Superior temporal gyrus (tissue), 1 donor: ENCODE measurements at regions not wholly inside any gene's neighbourhood (a gene's known extent, or its start where the extent isn't known, plus 50 kb on each side); places are given as distances from the start of the nearest gene placed in this dataset.
"Not testable (repeated sequence)": the region's sequence is repeated elsewhere in the genome, so short reads cannot be mapped to it uniquely, and the experiment has no call there.

Source experiments
- DNase-seq: peaks from one replicate; pipeline ENCODE4 v3.0.0-alpha.2; 2016; ENCODE audit errors: extremely low spot score

DNA sequence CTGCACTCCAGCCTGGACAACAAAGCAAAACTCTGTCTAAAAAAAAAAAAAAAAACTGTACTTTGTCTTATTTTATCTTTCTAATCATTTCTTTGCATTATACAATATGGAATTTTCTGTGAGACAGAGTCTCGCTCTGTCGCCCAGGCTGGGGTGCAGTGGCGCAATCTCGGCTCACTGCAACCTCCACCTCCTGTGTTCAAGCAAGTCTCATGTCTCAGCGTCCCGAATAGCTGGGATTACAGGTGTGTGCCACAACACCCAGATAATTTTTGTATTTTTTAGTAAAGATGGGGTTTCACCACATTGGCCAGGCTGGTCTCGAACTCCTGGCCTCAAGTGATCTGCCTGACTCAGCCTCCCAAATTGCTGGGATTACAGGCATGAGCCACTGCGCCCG is 90.0 kb downstream of the MRPL14 start:
- not testable (repeated sequence) for DNase-seq

DNA sequence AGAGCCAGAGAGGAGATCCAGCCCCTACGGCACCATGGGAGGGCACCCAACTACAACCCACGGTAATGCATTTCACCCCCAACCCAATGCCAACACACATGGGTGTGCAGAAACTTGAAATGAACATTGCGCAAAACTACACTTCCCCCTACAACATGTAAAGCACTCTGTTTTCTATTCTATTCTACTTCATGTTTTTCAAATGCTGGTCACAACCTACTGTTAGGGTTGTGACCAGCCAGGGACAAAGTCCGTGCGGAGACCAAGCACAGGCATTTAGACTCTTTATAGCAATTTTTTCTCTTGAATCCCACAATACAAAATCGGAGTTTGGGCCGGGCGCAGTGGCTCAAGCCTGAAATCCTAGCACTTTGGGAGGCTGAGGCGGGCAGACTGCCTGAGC is 90.6 kb downstream of the MRPL14 start:
- no peak for DNase-seq

DNA sequence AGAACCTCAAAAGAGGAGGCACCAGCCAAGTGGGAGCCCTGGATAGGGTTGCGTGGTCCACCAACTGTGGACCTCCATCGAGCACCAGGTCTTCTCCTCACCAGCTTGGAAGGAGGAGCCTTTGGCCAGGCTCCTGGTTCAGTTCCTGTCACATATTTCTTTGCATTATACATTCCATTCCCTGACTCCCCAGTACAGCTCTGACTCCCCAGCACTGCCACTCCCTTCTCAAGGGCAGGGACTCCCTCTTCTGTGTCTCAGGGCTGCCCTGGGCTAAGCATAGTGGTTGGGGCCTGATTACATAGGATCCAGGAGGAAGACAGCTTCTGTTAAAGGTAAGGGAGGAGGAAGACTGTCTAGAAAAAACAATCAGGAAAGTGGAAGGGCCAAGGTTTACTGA is 91.1 kb downstream of the MRPL14 start:
- DNase-seq = no peak

DNA sequence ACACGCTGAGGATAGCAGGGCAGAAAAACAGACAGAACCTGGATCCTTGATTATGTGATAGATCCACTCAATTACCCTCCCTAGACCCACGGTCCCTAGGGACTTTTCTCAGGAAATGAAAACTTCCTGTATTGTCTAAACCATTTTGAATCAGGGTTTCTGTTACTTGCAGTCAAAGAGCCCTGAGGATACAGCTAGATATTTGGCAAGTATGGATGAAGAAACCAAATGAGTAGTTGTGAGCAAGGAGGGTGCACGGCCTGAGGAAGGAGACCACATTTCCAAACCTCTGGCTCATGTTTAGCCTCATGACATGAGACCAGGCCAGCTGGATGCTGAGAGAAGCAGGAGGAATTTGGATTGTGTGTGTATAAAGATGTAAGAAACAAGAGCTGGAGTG is 91.6 kb downstream of the MRPL14 start:
- no peak for DNase-seq

DNA sequence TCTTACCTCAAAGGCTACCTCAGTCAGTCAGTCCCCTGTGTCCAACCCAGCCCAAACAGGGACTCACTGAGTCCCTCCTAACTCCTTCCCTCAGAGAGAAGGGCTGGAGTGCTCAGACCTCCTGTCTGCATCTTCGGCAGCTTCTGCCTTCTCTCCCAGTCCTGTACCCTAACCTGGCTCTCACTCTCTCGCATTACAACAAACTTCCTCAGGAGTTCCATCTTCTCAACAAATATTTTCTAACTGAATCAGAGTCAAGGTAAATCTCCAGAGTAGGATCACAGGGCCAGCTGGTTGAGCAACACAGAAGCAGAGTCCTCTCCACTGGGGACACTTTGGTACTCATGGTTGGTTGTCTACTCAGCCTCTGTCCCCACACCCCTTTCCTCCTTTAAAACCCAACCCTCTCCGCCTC is 92.3 kb downstream of the MRPL14 start:
- DNase-seq = no peak

DNA sequence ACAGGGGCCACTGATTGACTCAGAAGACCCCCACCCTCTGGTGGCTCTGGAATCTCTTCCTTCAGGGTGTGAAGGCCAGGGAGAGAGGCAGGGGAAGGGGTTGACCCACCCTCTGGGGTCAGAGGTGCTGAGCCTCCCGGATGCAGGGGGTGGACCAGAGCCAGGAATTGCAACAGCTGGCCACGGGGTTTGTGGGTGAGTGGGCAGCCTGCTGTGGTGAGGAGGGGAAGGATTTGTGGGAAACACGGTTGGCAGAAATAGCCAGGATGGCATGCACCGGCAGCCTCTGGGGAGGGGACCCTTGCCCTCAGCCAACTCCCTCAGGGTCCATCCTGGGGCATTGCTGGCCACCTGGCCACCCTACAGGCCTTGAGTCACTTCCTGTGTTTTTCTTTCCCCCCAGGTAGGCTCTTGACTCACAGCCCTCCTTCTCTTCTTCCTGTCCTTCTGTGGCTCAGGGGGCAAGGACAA is 92.8 kb downstream of the MRPL14 start:
- no peak for DNase-seq

DNA sequence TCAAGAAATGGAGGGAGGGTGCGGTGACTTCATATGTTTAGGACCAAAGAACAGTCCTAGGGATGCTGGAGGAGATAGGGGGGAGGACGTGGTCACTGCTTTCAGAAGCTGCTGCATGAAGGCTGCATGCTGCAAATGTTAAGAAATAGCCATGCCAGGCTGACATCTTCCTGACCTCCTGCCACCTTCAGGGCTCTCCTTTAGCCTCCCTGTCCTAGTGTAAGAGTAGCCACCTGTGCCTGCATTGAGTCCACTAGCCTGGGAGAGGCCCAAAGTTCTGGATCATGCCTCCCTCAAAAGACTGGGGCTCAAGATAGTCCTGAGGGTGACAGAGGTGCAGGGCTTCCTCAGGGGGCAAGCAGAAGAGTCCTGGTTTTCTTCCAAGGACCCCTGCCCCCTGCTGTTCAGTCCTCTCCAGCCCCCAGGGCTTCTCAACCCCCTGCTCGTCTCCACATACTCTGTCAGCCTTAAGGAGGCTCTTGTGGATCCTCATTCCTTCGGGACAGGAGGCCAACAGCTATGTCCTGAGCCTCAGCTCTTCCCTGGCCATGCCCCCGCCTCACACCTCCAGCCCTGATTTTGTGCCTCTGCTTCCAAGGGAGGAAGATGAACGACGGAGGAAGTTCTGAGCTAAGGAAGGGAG is 96.3 kb downstream of the MRPL14 start:
- no peak for DNase-seq

DNA sequence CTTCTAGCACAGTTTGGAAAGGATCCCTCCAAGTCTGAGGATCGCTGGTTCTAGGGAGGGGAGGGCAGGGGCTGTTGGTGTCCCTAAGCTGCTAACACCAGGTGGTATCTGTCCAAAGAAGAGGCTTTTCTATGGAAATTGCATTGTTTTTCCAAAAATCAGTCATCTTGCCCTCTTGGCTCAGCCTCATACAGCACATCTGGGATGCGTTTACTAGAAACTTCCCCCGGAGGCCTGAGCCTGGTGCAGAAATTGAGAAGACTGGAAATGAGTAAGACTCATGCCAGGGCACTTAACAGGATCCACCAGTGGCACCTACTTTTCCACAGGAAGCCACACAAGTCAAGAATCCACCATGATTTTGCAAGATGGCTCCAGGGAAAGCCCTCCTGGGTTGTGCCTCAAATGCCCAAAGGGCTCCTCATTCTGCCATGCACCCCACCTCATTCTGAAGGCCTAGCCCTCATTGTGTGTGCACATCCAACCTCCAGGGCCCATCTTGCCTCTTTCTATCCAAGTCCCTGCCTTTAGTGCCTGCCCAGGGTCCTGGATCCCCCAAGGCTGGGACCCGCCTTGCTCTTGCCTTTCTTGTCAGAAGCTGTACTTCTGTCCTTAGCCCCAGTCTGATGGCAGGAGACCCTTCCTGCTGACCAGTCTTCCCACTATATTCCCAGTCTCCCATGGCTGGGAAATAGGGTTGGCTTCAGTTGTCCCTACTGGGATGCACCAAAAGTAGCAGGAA is 97.6 kb downstream of the MRPL14 start:
- no peak for DNase-seq

DNA sequence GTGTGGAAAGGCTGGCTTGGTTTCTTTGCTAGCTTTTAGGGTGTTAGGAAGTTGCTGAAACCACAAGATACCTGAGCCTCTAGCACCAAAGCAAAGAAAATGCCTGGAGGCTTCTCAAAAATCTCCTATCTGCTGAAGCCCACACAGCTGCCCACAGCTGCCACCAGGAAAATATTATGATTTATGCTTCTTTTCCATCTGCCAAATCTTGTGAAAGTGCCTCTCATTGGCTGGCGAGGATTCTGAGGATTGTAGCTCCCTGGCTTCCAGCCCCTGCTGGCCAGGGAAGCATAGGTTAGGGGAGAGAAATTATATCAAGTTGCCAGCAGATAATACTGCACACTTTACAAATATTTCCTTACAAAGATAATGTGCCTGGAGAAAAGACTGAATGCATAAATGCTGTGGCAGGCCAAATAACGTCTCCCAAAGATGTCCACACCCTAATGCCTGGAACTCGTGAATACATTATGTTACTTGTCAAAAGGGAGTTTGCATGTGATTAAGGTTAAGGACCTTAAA is 98.4 kb downstream of the MRPL14 start:
- no peak for DNase-seq

DNA sequence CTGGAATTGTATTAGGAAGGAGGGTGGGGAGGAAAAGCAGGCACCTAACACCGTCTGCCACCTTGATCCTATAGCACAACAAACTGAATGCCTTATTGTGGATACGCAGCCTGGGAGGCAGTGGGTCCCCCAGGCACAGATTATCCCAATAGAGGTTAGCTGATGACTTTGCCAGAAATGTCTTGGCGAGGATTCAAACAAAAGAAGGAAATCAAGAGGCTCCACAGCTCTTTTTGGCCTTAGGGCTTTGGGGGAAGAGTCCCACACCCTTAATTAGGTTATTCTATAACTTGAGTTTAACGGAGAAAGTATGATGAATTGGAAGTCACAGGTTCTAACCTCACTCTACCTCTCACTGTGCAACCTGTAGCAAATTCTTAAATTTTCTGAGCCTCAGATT is 102.0 kb downstream of the MRPL14 start:
- no peak for DNase-seq

DNA sequence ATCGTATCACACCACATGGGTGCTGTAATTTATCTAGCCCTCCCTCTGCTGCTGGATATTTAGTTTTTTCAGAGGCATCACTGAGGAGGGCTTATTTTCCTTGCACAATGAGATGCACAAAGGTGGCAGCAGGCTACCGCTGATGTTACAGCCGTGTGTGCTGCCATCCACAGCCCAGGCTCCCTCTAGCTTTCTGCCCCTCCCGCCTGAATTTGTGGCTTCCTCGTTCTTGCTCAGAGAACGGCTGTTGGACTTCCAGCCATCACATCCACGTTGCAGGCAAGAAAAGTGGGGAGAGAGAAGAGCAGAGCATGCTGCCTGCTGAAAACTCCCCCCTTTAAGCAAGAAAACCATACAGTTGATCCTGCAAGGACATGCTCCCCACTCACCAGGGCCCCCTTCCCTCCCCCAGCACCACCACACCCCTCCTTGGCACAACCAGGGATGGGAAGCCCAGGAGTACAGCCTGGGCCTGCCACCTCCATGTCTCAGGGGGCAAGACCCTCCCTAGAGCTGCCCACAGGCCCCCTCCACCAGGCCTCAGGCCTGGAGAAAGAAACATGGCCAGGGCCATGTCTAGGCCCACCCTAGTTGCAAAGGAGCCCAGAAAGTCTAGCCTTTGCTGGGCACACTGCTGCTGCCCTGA is 102.6 kb downstream of the MRPL14 start:
- DNase-seq = no peak

DNA sequence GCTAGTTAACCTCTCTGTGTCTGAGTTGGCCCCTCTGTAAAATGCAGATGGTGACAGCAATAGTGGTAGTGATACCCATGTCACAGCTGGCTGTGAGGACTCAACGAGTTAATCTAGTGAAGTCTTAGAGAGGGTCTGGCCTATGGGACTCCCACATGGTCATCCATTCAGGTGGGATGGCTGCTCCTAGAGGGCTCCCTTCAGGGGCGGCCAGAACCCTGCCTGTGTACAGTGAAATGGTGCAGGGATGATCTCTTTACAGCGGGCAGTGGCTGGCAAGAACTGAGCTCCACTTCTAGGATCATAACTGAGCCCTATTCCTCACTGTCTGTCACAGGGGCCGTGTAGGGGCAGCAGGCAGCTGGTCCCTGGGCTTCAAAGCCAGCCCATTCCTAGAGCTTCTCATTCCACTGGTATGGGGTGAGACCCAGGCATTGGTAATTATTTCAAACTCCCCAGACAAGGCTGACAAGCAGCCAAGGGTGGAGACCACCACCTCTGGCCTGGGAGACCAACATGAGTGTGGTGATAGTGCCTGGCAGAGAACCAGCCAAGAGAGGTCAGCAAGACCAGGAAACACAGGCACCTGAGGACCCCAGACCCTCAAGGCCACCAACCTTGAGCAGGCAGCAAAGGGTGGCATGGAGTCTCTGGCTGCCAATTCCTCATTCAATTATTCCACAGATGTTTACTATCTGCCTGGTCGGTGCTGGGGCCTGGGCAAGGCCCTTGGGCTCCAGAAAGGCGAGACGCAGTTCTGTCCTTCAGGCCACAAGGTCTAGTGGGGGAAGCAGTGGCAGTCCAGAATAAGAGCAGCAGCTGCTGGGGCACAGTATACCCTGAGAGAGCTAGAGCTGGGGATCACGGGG is 103.4 kb downstream of the MRPL14 start:
- DNase-seq = no peak

DNA sequence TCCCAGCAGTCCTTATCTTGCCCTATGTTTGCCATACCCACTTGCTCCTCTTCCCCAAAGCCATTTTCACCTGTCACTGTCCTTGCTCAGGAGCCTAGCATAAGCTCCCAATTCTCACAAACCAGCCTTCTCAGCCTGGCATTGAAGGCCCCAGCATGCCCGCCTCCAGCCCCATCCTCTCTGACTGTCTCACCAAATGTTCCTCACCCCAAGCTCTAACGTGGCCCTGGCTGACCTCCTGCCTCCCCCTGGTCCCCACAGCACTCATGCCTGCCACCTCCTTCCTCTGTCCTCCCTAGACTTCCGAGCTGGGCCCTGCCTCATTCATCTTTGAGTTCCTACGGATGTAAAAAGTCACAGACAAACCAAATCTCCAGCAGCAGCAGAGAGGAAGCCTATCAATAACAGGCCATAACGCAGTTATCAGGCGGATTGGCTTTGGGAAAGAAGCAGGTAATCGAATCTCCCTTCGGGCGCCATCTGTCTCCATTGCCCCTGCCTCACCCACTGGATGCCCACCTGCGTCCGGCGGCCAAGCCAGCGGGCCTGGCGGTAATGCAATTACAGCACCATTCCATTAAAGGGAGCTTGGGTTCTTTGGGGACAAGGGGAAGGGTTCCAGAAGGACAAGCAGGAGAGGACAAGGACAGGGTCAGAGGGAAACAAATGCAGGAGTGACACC is 104.4 kb downstream of the MRPL14 start:
- no peak for DNase-seq

DNA sequence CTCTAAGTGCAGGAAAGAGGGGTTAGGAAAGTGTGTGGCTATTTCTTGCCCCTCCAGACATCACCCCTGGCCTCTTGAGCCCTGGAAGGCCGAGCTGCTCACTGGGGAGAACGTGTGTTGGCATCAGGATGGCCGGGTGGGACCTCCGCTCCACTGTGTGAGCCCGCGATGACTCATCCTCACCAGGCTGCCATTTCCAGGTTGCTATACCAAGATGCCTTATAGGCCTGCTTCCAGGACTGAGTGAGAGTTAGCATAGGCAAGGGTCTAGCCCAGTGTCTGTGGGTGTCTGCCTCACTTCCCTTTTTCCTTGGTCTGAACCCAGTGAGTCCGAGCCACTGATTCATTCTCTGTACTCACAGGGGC is 105.0 kb downstream of the MRPL14 start:
- DNase-seq = no peak

DNA sequence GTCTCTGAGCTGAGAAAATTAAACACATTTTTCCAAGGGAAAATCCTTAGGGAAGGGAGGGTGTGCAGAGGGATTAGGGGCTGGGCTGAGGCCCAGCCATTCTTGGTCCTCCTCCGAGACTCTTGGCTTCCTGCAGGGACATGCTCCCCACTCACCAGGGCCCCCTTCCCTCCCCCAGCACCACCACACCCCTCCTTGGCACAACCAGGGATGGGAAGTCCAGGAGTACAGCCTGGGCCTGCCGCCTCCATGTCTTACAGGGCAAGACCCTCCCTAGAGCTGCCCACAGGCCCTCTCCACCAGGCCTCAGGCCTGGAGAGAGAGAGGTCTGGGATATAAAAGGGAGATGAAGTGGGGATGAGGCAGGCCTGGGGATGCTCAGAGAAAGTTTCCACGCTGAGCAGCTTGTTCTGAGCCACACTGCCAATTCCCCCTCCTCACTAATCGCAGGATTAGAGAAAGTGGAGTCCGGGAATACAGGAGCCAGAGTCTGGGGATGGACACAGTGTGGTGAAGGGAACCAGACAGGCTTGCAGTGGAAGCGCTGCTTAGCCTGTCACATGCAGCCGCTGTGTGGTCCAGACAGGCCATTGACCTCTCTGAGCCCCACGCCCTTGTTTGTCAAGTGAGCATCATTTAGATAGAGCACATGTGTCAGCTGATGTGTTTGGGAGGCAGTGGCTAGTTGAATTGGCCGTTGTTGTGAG is 105.5 kb downstream of the MRPL14 start:
- no peak for DNase-seq

DNA sequence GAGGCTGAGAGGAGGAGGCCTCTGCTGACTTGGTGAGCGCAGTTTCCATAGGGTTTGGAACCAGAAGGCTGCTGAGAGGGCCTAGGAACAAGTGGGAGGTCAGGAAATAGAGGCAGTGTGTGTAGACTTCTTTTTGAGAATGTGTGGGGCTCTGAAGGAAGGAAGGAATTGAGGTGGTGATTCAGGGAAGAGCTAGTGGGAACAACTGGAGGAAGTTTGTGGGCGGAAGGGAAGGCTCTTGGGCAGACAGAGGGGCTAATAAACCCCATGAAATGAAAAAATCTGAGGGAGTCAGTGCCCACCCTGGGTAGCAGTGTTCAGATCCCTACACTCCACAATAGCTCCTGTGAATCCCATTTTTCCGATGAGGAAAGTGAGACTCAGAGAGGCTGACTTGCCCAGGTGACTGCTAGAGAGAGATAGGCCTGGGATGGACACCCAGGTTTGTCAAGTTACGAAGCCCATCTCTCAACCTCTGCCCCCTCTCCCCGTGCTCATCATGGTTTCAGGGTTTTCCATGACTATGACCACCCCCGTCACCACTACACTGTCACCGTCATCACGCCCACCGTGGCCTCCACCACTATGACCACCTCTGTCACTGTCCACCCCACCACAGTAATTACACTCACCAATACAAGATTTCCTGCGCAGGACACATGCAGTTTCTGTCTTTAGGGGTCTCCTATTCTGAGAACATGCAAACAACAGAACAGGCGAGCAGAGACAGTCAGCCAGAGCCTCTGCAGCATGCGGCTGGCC is 106.4 kb downstream of the MRPL14 start:
- DNase-seq = no peak

DNA sequence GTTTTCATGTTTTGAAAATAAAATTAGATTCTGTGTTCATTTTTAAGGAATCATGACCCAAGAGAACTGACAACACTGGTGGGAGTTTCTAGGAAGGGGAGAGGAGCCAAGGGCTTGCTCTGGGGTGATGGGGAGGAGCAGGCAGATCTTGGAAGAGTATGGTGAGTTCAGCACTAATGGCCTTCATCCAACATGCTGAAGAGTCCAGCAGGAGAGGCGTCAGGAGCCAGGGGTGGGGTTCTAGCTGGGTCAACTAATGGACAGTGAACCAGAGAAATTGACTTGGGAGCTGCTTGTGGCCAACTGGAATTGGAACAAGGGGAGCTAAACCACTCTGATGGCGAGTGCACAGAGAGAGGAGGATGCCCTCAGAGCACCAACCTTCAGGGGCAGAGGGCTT is 107.1 kb downstream of the MRPL14 start:
- no peak for DNase-seq

DNA sequence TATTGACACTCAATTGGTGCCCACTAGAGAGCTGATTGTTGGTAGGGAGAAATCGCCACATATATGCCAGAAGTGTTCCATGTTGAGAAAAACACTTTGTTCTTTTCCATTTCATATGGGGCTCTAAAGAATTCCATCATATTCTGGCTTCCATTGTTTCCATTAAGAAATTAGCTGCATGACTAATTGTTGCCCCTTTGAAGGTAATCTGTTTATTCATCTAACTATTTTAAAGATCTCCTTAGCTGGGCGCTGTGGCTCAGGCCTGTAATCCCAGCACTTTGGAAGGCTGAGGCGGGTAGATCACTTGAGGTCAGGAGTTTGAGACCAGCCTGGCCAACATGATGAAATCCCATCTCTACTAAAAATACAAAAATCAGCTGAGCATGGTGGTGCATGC is 109.9 kb downstream of the MRPL14 start:
- DNase-seq = not testable (repeated sequence)

DNA sequence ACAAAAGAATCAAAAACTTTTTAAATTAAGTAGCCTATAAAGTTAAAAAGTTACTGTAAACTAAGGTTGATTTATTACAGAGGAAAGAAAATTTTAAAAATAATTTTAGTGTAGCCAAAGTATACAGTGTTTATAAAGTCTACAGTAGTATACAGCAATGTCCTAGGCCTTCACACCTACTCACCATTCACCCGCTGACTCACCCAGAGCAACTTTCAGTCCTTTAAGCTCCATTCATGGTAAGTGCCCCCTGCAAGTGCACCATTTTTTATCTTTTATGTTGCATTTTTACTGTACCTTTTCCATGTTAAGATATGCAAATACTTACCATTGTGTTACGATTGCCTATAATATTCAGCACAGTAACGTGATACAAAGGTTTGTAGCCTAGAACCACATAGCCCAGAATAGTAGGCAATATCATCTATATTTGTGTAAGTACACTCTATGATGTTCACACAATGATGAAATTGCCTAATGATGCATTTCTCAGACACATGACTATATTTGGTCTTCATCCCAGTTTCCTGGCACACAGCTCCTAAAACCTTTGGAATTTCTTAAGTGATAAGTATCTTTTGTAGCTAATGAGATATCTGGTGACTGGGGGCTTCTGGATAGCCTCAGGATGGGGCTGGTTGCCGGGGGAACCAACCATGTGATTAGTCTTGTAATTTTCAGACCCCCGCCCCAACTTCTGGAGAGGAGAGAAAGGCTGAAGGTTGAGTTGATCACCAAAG is 111.0 kb downstream of the MRPL14 start:
- no peak for DNase-seq
